A172 (cell line): ENCODE measurements at regions not wholly inside any gene's neighbourhood (a gene's known extent, or its start where the extent isn't known, plus 50 kb on each side); places are given as distances from the start of the nearest gene placed in this dataset.
"Not testable (repeated sequence)": the region's sequence is repeated elsewhere in the genome, so short reads cannot be mapped to it uniquely, and the experiment has no call there.

Experiments
- DNase-seq: peaks from one replicate; pipeline ENCODE4 v3.0.0-alpha.2; 2015; ENCODE audit warnings: low spot score

DNA sequence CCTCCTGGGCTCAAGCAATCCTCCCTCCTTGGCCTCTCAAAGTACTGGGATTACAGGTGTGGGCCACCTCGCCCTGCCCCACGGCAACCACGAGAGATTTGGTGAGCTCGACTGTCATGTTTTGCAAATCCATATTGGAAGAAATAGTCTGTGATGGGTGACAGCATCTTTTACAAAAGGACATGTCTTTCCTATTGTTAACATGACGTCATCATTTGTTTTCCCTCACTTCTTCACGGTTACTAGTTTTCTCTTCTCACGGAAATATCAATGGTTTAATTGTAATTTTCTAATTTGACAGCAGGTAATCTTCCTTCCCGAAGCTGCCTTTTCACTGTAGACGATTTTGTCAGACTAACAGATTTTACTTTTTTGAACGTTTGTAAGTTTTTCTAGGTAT is 110.8 kb upstream of the GREM2 start:
- DNase-seq = no peak

DNA sequence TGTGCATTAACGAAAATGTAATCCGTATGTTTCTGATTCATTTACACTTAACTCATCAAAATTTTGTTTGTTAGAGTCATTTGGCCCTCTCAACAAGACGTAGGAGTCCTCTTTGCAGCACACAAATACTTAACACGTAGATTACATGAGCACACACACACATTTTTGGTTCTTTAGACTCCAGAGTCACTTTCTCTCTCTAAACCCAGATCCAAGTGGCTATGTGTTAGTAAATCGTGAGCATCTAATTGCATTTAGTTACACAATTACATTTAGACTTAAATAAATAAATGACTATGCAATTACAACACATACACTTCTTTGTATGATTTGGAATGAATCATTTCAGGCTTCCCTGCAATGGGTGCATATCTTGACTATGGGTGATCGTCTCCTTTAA is 109.0 kb upstream of the GREM2 start:
- DNase-seq = no peak

DNA sequence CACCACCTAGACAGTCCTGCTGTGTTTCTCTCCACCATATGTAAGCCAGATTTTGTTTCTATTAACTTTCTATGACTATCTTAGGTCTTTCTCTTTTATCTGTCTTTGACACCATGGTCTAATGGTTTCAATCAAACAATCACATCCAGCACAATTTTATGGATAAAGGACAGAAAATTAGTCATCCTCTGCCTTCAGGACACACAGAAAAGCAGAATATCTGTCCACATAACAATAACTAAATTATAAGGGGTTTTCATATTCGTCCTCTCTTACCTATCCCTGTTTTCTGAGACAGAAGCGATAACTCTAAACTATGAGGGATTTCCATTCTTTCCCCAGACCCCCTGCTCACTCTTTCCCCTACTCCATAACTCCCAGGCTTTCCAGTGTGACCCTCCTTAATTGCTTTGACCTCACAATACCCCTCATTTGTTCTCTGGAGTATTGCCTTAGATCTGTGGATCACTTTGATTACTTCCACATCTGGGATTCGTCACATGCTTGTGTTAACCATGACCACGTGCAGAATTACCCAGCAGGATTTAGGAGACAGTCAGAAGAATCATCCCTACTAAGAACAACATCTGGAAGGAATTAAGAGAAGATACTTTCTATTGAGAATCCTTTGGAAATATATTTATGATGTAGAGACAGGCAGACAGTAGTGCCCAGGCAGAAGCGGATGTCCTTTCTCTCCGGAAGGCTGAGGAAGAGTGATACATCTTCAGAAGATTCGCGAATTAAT is 108.2 kb upstream of the GREM2 start:
- no peak for DNase-seq

DNA sequence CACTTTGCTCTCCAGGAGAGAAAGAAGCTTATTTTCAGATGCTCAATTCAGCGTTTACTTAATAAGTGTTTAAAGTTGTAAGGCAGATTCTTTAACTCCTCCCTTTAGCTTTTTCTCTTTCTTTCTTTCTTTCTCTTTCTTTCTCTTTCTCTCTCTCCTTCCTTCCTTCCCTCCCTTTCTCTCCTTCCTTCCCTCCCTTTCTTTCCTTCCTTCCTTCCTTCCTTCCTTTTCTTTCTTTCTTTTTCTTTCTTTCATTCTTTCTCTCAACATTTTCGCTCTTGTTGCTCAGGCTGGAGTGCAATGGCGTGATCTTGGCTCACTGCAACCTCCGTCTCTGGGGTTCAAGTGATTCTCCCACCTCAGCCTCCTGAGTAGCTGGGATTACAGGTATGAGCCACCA is 104.6 kb upstream of the GREM2 start:
- DNase-seq = not testable (repeated sequence)

DNA sequence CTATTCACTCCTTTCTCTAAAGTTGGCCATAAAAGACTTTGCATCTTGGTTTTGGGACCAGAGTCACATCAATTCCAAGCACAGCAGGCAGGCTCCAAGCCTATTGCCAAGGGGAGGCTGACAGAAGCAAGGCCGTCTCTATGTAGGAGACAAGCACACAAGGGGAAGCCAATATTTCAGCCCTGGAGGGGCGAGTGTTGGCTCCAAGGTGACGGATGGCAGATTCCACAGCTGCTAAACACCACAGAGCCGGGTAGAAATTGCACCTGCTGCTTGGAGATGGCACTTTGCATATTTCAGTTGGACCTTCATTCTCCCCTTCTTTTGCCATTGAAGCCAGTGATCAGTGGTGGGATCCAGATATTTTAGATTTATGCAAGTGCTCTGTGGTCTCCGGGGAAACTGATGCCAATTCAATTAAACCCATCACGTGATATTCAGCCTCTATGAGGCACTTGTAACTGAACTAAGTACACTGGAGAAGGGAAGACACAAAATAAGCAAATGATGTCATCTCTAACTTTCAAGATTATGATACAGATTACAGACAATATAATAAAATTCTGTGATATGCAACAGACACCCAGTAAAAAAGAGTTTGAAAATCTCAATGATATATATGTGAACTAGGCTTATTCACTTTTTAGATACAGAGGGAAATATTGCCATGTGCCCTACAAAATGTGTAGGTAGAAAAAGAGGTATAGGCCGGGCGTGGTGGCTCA is 102.8 kb upstream of the GREM2 start:
- no peak for DNase-seq

DNA sequence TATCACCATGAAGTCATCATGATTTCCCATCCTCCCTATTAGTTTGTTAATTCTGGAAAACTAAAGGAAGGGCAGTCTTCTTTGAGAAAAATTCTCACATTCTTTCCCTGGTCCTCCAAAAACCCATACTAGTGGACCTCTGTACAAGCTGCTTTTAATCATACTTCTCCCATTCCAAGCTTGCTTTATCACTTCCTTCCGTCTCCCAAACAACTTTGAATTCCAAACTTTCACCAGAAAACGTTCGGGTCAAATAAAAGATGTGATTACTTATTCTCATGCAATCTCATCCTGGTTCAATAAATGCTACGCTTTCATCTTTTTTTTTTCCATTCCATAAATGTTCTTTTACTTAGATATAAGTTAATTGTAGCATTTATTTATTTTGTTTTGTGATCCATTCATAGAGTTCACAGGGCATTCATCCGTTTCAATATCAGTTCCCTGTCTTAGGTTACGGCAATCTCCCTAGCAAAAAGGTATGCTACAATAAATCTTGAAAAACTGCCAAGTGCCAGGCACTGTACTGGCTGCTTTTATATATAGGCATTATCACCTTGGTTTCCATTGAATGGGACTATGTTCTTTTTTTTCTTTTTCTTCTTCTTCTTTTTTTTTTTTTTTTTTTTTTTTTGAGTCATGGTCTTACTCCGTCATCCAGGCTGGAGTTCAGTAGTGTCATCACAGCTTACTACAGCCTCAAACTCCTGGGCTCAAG is 100.2 kb upstream of the GREM2 start:
- DNase-seq = no peak

DNA sequence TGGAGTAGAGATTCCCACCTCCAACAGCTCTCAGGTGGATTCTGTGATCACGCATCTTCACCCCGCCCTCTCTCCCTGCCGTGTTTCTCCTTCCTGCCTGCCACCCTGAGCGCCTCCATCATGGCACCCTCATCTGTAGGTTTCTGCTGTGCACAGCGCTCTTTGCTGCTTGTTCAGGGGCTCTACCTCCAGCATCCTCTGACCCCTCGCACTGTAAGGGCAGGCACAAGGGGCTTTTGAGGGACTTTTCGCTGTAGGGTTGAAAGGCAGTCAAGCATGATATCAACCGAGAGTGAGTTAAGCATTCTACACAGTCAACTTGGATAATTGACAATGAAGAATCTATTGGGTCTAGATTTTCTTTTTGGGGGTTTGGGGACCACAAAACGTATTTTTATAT is 99.1 kb upstream of the GREM2 start:
- no peak for DNase-seq

DNA sequence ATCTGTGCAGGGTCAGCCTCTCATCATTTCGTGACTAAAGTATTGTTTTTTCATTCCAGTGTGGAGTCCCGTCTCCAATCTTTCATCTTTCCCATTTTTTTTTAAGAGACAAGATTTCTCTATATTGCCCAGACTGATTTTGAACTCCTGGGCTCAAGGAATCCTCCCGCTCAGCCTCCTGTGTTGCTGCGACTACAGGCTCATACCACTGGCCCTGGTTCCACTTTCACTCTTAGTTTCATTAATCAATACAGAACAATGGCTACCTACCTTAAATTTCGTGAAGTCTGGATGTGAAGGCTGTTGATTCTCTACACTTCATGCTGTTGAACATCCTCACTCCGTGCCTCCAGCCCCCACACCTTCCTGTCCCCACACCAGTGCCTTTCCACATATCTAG is 97.7 kb upstream of the GREM2 start:
- DNase-seq = no peak

DNA sequence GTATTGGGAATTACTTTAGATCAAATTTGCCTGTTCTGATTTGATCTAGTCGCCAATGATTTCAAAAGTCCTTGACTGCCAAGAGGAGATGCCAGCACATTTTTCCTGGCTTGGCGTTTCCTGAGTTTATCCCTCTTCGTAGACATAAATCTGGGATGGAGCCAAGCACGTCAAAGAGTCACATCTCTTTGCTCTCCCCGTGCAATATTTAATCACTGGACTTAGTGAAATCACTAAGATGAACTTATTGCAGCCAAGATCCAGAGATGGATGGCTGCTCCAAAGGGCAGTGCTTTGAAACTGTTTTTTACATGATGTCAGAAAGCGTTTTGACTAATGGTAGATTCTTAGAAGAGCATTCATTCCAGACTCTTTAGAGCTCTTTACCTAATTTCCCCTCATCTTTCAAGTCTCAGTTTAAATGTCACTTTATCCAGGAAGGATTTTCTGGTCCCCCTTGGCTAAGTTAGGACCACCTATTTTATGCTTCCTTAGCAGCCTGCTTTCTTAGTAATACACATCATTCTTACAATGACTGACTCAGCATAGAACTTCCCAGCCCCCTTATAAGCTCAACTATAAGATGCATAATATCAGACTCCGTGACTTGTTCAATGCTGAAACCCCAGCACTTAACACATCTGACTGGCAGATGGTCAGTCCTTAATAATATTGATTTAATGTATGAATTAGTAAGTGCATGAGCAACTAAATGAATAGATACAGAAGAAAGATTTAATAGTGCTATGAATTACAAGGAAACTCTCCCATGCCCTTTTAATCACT is 94.4 kb upstream of the GREM2 start:
- peak; percentile 53 for DNase-seq

DNA sequence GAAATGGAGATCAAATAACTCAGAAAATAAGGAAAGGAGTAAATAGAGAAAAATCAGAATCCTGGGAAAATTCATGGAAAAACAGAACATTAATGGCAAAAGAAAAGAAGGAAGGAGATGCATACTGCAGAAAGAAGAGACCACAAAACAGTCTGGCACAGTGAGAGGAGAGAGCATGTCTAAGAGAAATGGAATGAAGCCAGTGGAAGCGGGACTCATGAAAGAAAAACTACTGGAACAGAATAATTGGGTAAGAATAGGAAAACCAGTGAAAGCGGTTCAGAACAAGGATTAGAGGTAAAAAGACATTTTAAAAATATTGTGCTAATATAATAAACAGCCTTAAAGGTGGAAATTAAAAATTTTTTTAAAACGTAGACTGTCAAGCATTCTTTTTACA is 93.6 kb upstream of the GREM2 start:
- peak; percentile 14 for DNase-seq

DNA sequence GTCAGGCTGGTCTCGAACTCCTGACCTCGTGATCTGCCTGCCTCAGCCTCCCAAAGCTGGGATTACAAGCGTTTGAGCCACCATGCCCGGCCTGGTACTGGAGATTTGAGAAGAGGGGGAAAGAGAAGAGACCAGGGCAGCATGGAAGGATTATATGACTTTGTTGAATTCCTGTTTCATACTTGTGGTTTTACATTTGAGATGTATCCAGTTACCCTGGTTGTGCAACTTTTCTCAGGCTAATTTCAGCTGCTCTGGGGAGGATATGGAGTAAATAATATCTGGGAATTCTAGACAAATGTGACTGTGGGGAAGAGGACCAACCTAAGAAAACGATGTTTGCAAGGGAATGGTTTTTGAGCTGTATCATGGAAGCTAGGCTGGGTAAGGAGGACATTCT is 89.5 kb upstream of the GREM2 start:
- DNase-seq = peak; percentile 52

DNA sequence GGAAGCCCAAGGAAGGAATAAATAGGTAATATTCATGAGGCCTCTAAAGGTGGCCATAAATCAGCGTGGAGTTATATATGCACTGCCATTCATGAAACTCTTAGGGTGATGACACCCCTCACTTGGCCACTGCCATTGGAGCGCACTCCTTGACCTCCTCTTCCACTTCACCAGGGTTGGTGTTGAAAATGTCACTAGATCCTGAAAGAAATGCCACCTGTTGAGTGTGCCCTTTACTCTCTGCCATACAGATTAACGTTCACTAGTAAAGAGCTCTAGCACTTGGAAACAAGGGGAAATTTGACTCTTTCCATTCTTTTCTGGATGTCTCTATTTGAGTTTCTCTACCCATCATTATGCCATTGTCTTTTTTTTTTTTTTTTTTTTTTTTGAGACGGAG is 83.5 kb upstream of the GREM2 start:
- DNase-seq = no peak

DNA sequence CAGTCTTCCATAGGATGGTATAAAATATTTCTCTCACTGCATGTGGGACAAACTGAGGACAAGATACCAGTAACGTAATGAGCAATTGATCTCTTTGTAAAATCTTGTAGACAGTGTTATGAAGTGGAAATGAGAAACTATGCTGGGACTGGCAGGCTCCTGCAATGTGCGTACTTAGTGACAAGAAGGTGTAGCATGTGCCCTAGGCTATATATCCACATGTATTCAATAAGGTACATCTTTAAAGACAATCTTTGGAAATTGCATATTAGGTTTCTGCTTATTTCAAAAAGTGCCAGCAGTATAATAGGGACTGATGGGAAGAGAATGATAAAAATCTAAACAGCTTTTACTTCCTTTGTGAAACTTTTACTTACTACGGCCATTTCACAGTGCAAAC is 81.9 kb upstream of the GREM2 start:
- DNase-seq = no peak

DNA sequence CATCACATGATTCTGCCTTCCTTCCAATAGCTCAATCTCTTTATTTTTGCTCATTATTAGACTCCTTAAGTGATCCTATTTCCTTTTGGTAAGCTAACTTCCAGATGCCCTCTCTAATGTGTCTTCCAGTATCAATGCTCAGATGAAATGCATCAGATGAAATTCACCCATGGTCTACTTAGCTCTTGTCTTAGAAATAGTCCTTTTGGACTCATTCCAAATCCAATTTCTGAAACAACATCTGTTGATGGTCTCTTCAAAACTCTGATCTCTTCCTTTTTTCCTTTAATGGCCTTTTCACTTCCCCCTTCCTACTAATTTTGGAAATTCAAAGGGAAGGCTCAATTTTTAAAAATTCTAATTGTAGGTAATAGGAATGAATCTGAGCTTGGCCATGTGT is 81.1 kb upstream of the GREM2 start:
- no peak for DNase-seq

DNA sequence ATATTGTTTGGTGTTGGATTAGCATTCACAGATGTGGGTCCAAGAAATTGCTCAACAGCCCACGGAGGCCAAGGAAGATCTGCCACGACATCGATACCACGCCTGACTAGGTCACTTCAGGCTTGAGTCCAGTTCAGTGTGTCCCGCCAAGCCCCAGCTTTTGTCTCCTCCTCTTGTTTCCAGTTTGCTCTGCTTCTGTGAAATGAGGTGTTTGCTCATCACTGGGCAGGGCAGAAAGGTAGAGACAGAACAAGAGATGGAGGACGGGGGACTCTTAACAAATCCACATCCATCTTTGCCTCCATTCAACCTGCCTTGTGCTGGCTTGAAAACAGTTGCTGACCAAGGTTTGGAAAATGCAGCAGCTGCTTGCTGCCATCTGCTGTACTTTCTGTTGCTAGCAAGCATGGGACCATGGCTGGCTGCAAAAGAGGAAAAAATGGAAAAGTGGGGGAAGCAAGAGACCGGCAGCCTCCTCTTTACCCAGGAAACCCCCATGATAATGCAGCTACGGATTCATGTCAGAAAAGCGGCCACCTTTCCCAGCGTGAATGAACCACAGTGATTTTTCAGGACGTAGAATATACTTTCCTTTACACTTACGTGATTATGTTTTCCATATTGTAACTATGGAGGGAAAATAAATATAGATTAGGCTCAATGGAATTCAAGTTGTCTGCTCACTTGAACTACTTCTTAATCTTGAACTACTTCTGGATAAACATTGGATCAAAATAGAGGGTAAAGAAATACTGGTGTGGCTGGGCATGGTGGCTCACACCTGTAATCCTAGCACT is 80.2 kb upstream of the GREM2 start:
- DNase-seq = peak; percentile 67

DNA sequence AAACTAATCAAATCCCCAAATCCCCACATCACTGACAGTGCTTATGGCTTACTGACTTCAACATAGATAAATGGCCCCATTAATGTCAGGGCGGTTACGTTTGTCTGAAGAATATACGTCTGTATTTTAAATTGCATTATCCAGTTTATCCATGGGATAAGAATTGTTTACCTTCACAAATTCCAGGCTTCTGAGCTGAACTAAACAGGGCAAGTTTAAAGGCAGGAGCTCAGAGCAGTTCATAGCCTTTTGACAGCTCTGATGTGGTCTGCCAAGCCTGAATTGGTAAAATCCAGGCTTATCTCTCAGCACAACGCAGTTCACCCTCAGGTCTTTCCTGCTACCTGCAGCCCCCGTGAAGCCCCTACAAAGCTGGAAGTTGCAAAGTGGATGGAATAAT is 79.5 kb upstream of the GREM2 start:
- no peak for DNase-seq

DNA sequence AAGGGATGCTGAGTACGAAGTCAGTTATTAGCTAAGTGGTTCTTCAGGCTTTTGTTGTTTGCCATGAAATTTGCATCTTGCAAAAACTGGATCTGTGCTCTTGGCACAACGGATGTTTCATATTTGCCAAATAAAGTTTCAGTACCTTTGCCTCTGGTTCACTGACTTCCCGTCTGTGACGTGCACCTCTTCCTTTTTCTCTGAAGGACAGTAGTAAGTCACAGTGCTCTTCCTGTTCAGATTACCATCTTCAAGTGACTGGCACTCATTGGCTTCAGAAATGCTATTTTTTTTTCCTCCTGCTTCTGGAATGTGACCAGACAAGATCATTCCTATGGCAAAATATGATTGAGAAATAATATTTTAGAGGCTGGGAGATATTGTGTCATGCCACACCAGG is 75.9 kb upstream of the GREM2 start:
- no peak for DNase-seq

DNA sequence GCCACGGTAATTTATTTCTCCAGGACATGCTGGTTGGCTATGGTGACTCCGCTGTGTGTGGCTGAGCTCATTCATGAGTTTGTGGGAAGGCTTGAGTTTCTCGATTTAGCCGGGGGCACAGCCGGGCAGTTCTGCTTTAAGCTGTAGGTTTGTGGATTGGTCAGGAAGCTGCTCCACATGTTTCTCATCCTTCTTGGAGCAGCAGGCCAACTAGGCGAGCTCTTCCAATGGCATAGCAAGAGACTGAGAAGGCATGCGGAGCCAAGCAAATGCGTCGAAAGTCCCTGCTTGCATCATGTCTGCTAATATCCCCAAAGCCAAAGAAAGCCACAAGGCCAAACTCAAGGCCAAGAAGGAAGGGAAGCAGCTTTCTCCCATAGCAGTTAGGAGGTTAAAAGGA is 71.6 kb upstream of the GREM2 start:
- DNase-seq = no peak

DNA sequence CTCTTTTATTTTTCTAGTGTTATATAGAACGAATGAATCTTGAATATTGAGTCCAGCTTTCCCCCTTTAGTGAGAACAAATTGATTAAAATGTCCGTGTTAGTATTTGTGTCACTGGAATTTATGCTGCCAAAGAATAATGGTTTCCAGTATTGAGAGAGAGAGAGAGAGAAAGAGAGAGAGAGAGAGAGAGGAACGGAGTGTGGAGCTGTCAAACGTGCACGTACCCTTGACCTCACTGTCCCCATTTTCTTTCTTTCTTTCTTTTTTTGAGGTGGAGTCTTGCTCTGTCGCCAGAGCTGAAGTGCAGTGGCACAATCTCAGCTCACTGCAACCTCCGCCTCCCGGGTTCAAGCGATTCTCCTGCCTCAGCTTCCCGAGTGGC is 70.9 kb upstream of the GREM2 start:
- DNase-seq = no peak

DNA sequence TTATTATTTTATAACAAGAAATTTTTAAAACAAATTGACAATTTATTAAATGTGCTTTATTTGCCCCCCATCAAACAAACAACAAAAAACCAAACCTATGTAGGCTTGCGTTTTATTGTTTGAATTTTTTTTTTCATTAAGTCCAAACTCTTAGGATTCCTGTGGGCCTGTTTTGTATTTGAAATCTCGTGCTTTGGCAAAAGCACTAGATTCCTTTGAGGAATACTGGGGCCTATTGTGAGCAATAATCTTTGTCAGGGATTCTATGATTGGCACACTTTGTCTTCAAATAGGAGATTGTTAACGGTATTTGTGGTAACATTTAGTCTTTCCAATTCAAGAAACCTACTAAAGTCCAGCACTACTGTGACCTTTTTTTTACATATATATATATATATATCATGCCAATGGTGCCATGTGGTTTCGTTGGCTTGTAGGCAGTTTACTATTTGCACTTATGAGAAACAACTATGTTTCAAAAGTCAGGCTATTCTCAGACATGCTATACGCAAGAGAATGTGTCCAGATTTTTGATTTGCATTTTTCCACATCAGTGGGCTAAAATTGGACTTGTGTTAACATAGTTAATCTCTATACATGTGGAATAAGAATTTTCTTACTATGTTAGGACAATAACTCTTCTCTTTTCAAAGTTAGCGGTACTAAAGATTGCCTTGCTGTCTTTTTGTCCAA is 70.4 kb upstream of the GREM2 start:
- no peak for DNase-seq
